Loucy (cell line): ENCODE measurements at regions not wholly inside any gene's neighbourhood (a gene's known extent, or its start where the extent isn't known, plus 50 kb on each side); places are given as distances from the start of the nearest gene placed in this dataset.

Experiments
- H2AFZ ChIP-seq: fragments of 200-600 bp; sonication (generic); 2 replicates; pipeline ENCODE4 v1.6.0; 2016; ENCODE audit warnings: antibody characterized with exemption, mild to moderate bottlenecking, low read length, moderate library complexity
- H3F3A ChIP-seq: fragments of 200-600 bp; 2 replicates; pipeline ENCODE4 v1.6.0; 2016; ENCODE audit warnings: antibody characterized with exemption, low read depth, mild to moderate bottlenecking
- H3K27me3 ChIP-seq: fragments of 200-600 bp; sonication (generic); 2 replicates; pipeline ENCODE4 v1.6.1; 2014; ENCODE audit warnings: low read length, mild to moderate bottlenecking; ENCODE audit not compliant: insufficient read depth, poor library complexity, severe bottlenecking
- H3K36me3 ChIP-seq: fragments of 200-600 bp; sonication (generic); 2 replicates; pipeline ENCODE4 v1.6.1; 2016; ENCODE audit warnings: low read length; ENCODE audit not compliant: insufficient read depth
- H3K4me1 ChIP-seq: fragments of 200-600 bp; sonication (generic); 2 replicates; pipeline ENCODE4 v1.5.1; 2014; ENCODE audit warnings: low read length, mild to moderate bottlenecking; ENCODE audit not compliant: insufficient read depth, poor library complexity, severe bottlenecking
- H3K4me2 ChIP-seq: fragments of 200-600 bp; sonication (generic); 2 replicates; pipeline ENCODE4 v1.6.0; 2014; ENCODE audit warnings: antibody characterized with exemption, low read length, low read depth, mild to moderate bottlenecking; ENCODE audit not compliant: poor library complexity, severe bottlenecking
- H3K4me3 ChIP-seq: fragments of 200-600 bp; sonication (generic); 2 replicates; pipeline ENCODE4 v1.5.1; 2014; ENCODE audit warnings: low read length, mild to moderate bottlenecking, mixed read lengths; ENCODE audit not compliant: poor library complexity, severe bottlenecking
- H3K79me2 ChIP-seq: fragments of 200-600 bp; sonication (generic); 2 replicates; pipeline ENCODE4 v1.6.1; 2014; ENCODE audit warnings: low read length; ENCODE audit not compliant: insufficient read depth
- H3K9ac ChIP-seq: fragments of 200-600 bp; sonication (generic); 2 replicates; pipeline ENCODE4 v1.6.0; 2014; ENCODE audit warnings: mild to moderate bottlenecking, low read depth, low read length, moderate library complexity; ENCODE audit not compliant: poor library complexity, severe bottlenecking
- H3K9me2 ChIP-seq: fragments of 200-600 bp; sonication (generic); replicated peaks from 2 replicates; pipeline ENCODE4 v1.6.1; 2016; ENCODE audit warnings: low read depth, low read length, mixed read lengths
- H3K9me3 ChIP-seq: fragments of 200-600 bp; sonication (generic); 2 replicates; pipeline ENCODE4 v1.6.1; 2014; ENCODE audit warnings: mild to moderate bottlenecking, antibody characterized with exemption, low read length, low read depth; ENCODE audit not compliant: insufficient read depth
- H4K20me1 ChIP-seq: fragments of 200-600 bp; sonication (generic); 2 replicates; pipeline ENCODE4 v1.6.0; 2014; ENCODE audit warnings: antibody characterized with exemption, low read length, mild to moderate bottlenecking; ENCODE audit not compliant: insufficient read depth, poor library complexity, severe bottlenecking
- EZH2phosphoT487 ChIP-seq: fragments of 200-600 bp; IDR thresholded peaks from 2 replicates; pipeline ENCODE4 v1.6.1; 2018; ENCODE audit warnings: antibody characterized with exemption, mild to moderate bottlenecking, moderate library complexity, borderline replicate concordance
- TF ChIP-seq, protein P1 (sequence below): fragments of 200-600 bp; sonication (generic); conservative IDR thresholded peaks from 2 replicates; pipeline ENCODE4 v1.5.1; 2014; ENCODE audit warnings: mild to moderate bottlenecking, antibody characterized with exemption, low read length

DNA sequence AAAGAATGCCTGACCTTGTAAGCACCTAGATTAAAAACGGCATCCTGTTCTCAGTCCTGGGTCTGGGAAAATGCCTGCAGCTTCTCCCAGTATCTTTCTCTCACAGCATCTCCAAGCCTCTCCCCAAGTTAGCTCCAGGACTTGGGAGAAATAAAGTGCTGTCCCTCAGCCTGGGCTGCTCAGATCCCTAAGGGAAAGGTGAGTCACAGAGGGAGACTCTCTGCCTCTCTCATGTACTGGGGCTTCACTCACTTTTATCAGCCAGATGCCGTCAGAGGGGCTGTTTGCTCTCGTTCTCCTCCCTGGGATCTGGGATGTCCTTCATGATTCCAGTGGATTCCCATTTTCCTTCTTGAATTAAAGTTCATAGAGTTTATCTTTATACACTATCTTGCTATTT, 293.6 kb downstream of the COL12A1 start:
- Histone ChIP-seq H3K4me2 (no peak overlapping the region), H3K4me3 (no peak overlapping the region), H4K20me1 (no peaks in the 10 kb centered on the region), H3K9ac (no peak overlapping the region), H3K9me2 (no peaks in the 10 kb centered on the region), H3K9me3 (no peaks in the 10 kb centered on the region), H2AFZ (no peak overlapping the region), H3F3A (no peaks in the 10 kb centered on the region), H3K4me1 (no peaks in the 10 kb centered on the region), H3K27me3 (no peaks in the 10 kb centered on the region), H3K36me3 (no peaks in the 10 kb centered on the region), H3K79me2 (no peaks in the 10 kb centered on the region)
- no peak for TF ChIP-seq EZH2phosphoT487
- TF ChIP-seq, protein P1, sequence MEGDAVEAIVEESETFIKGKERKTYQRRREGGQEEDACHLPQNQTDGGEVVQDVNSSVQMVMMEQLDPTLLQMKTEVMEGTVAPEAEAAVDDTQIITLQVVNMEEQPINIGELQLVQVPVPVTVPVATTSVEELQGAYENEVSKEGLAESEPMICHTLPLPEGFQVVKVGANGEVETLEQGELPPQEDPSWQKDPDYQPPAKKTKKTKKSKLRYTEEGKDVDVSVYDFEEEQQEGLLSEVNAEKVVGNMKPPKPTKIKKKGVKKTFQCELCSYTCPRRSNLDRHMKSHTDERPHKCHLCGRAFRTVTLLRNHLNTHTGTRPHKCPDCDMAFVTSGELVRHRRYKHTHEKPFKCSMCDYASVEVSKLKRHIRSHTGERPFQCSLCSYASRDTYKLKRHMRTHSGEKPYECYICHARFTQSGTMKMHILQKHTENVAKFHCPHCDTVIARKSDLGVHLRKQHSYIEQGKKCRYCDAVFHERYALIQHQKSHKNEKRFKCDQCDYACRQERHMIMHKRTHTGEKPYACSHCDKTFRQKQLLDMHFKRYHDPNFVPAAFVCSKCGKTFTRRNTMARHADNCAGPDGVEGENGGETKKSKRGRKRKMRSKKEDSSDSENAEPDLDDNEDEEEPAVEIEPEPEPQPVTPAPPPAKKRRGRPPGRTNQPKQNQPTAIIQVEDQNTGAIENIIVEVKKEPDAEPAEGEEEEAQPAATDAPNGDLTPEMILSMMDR, result no peak

DNA sequence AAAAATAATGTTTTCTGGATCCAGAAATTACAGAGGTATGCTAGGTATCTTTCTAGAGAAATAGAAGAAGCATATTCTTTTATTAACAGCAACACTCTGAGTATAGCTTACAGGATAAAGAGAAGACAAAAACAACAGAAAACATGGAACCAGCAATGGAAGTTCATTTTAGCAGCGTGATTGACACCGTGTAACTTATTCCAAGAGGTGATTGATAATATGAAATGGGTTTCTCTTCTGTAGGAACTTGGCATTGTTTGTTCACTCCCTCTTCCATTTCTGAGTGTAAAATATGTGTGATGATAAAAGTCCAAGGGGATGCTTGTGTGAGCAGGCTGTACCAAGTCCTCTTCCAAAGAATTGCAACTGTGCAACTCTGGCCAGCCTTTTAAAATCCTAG, 303.0 kb downstream of the COL12A1 start:
- TF ChIP-seq, protein P1, result no peak
- TF ChIP-seq EZH2phosphoT487, result no peak
- no peaks in the 10 kb centered on the region for H3K9me3 ChIP-seq
- no peaks in the 10 kb centered on the region for H3K9me2 ChIP-seq
- no peaks in the 10 kb centered on the region for H3F3A ChIP-seq
- H3K79me2 ChIP-seq, result no peaks in the 10 kb centered on the region
- no peak overlapping the region for H3K4me3 ChIP-seq
- no peaks in the 10 kb centered on the region for H3K27me3 ChIP-seq
- no peaks in the 10 kb centered on the region for H4K20me1 ChIP-seq
- H3K36me3 ChIP-seq, result no peaks in the 10 kb centered on the region
- H3K4me2 ChIP-seq, result no peak overlapping the region
- no peak overlapping the region for H3K9ac ChIP-seq
- H3K4me1 ChIP-seq, result no peaks in the 10 kb centered on the region
- no peak overlapping the region for H2AFZ ChIP-seq

DNA sequence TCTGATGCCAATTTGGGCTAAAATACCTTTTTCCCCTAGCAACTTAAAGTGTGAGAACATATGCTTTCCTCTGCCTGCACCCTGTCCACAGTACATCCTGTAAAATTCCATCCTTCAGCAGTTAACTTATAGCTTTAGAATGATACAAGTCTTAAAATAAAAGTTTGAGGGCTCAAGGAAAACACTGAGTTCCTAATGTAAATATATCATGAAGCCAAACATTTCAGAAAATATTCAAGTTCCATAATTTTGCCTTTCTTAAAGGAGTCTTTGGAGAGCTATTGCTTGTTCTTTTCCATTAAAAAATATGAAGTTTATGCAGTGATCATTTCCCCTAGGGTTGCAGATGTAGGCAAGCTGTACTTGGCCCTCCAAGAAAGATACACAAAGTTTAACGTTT, 303.8 kb downstream of the COL12A1 start:
- no peaks in the 10 kb centered on the region for H3K9me2 ChIP-seq
- H2AFZ ChIP-seq, result no peak overlapping the region
- H3K9me3 ChIP-seq, result no peaks in the 10 kb centered on the region
- no peaks in the 10 kb centered on the region for H3F3A ChIP-seq
- no peaks in the 10 kb centered on the region for H3K27me3 ChIP-seq
- H3K9ac ChIP-seq, result no peak overlapping the region
- H3K4me3 ChIP-seq, result no peak overlapping the region
- no peaks in the 10 kb centered on the region for H3K36me3 ChIP-seq
- H4K20me1 ChIP-seq, result no peaks in the 10 kb centered on the region
- no peak overlapping the region for H3K4me2 ChIP-seq
- H3K4me1 ChIP-seq, result no peaks in the 10 kb centered on the region
- TF ChIP-seq, protein P1, result no peak
- TF ChIP-seq EZH2phosphoT487, result no peak
- H3K79me2 ChIP-seq, result no peaks in the 10 kb centered on the region
